PFSK-1 (cell line): ENCODE measurements at regions not wholly inside any gene's neighbourhood (a gene's known extent, or its start where the extent isn't known, plus 50 kb on each side); places are given as distances from the start of the nearest gene placed in this dataset.

ENCODE experiments used
- SIN3A ChIP-seq: IDR thresholded peaks from 2 replicates; pipeline ENCODE4 v1.6.1; 2012; ENCODE audit warnings: mild to moderate bottlenecking, low read length, moderate library complexity, borderline replicate concordance; ENCODE audit not compliant: insufficient read depth
- TAF1 ChIP-seq: IDR thresholded peaks from 2 replicates; pipeline ENCODE4 v1.6.1; 2012; ENCODE audit warnings: low read length, control low read depth, borderline replicate concordance; ENCODE audit not compliant: insufficient read depth
- TF ChIP-seq, protein P1 (sequence below), 2 experiments: IDR thresholded peaks; 2 replicates each; pipeline versions ENCODE4 v1.6.1 to v1.8.0; 2011 to 2012; ENCODE audit warnings: low read depth in 2 of 2, low read length in 2 of 2, control low read depth in 1 of 2, inconsistent platforms in 1 of 2, mild to moderate bottlenecking in 1 of 2, moderate library complexity in 1 of 2; ENCODE audit not compliant: insufficient read depth in 1 of 2

DNA sequence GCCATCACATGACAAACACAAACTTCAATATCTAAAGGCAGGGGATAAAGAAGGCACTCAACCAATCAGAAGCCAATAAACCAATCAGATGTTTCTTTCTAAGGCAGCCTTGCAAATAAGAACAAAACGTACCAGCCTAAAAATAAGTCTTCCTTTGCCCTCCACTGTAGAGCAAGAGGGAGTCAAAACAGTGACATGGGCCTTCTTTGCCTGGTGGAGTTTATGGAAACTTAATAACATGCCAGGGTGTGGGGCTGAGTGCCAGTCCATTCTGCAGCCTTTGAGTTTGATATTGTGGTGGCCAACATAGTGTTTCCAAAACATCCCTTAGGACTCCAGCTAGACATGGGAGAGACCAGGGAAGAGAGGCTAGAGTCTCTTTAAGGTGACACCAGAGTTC is 126.1 kb upstream of the NECTIN1 start:
- TF ChIP-seq TAF1 (no peak), SIN3A (no peak)
- TF ChIP-seq, protein P1, sequence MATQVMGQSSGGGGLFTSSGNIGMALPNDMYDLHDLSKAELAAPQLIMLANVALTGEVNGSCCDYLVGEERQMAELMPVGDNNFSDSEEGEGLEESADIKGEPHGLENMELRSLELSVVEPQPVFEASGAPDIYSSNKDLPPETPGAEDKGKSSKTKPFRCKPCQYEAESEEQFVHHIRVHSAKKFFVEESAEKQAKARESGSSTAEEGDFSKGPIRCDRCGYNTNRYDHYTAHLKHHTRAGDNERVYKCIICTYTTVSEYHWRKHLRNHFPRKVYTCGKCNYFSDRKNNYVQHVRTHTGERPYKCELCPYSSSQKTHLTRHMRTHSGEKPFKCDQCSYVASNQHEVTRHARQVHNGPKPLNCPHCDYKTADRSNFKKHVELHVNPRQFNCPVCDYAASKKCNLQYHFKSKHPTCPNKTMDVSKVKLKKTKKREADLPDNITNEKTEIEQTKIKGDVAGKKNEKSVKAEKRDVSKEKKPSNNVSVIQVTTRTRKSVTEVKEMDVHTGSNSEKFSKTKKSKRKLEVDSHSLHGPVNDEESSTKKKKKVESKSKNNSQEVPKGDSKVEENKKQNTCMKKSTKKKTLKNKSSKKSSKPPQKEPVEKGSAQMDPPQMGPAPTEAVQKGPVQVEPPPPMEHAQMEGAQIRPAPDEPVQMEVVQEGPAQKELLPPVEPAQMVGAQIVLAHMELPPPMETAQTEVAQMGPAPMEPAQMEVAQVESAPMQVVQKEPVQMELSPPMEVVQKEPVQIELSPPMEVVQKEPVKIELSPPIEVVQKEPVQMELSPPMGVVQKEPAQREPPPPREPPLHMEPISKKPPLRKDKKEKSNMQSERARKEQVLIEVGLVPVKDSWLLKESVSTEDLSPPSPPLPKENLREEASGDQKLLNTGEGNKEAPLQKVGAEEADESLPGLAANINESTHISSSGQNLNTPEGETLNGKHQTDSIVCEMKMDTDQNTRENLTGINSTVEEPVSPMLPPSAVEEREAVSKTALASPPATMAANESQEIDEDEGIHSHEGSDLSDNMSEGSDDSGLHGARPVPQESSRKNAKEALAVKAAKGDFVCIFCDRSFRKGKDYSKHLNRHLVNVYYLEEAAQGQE (IDR thresholded peaks at IDR 0.05; ENCODE audit: insufficient read depth in 1 of 2, low read depth in 2 of 2, low read length in 2 of 2), result no peak
